ENCODE measurements at regions not wholly inside any gene's neighbourhood (a gene's known extent, or its start where the extent isn't known, plus 50 kb on each side); places are given as distances from the start of the nearest gene placed in this dataset.

GRCh38 chr3:193788189-193788991 is 195.4 kb downstream of the OPA1 start:
- Histone ChIP-seq H3K9me3 (no peaks in the 10 kb centered on the region), H3K4me3 (no peak overlapping the region), H3K36me3 (replicated peaks in 1 of 2; ENCODE audit: insufficient read depth in 1 of 2, low read depth in 2 of 2) (no peaks in the 10 kb centered on the region), H3K4me1 (peaks cover 45% of the 10 kb centered on the region), H3K27me3 (no peaks in the 10 kb centered on the region), H3K27ac (no peak overlapping the region)
- DNase-seq (peak; percentile 64 to 77 (median 76)), ATAC-seq (peak; percentile 88)
- 34 to 36% methylated on average over 15 of the region's 15 CpGs for WGBS, 2 donors
- intact Hi-C loops (cut with DNase I): loop anchor here (5.0 to 10.0 kb wide), 2 partner anchors 196 to 524 kb away; no protein-coding TSS in a partner anchor
- TF ChIP-seq POLR2A (IDR thresholded peaks at IDR 0.05) (no peak), CTCF (IDR thresholded peaks at IDR 0.05) (peak; percentile 67 to 88 (median 81))

GRCh38 chr3:193789455-193789854 is 196.4 kb downstream of the OPA1 start:
- H3K27me3 ChIP-seq: no peaks in the 10 kb centered on the region
- H3K4me1 ChIP-seq: peaks cover 51% of the 10 kb centered on the region
- H3K27ac ChIP-seq: no peak overlapping the region
- TF ChIP-seq CTCF (IDR thresholded peaks at IDR 0.05) (no peak), POLR2A (IDR thresholded peaks at IDR 0.05) (no peak)
- intact Hi-C loops (cut with DNase I): loop anchor here (5.0 to 10.0 kb wide), 2 partner anchors 195 to 523 kb away; no protein-coding TSS in a partner anchor
- ATAC-seq (no peak), DNase-seq (no peak)
- 85 to 92% methylated on average over 1 of the region's 1 CpG for WGBS, 2 donors
- H3K4me3 ChIP-seq: no peak overlapping the region
- H3K9me3 ChIP-seq: no peaks in the 10 kb centered on the region
- no peaks in the 10 kb centered on the region for H3K36me3 ChIP-seq (replicated peaks in 1 of 2; ENCODE audit: insufficient read depth in 1 of 2, low read depth in 2 of 2)

GRCh38 chr3:193790086-193790990 is 197.3 kb downstream of the OPA1 start:
- 80 to 84% methylated on average over 3 to 4 of the region's 4 CpGs for WGBS, 2 donors
- H3K4me1 ChIP-seq: peaks cover 59% of the 10 kb centered on the region
- TF ChIP-seq CTCF (IDR thresholded peaks at IDR 0.05) (no peak), POLR2A (IDR thresholded peaks at IDR 0.05) (no peak)
- peak overlapping the region in 1 of 4 donors; percentile 26 for H3K27ac ChIP-seq
- intact Hi-C loops (cut with DNase I): loop anchor here (10.0 kb wide), 1 partner anchor 334 kb away; no protein-coding TSS in a partner anchor
- H3K9me3 ChIP-seq: no peaks in the 10 kb centered on the region
- no peaks in the 10 kb centered on the region for H3K27me3 ChIP-seq
- no peak for ATAC-seq
- H3K36me3 ChIP-seq (replicated peaks in 1 of 2; ENCODE audit: insufficient read depth in 1 of 2, low read depth in 2 of 2): no peaks in the 10 kb centered on the region
- DNase-seq: peak in 3 of 4 donors; percentile 49 to 71 (median 49)
- H3K4me3 ChIP-seq: no peak overlapping the region

GRCh38 chr3:193791041-193792032 is 198.3 kb downstream of the OPA1 start:
- TF ChIP-seq CTCF (IDR thresholded peaks at IDR 0.05) (no peak), POLR2A (IDR thresholded peaks at IDR 0.05) (no peak)
- H3K27me3 ChIP-seq: no peaks in the 10 kb centered on the region
- intact Hi-C loops (cut with DNase I): loop anchor here (10.0 kb wide), 1 partner anchor 333 kb away; no protein-coding TSS in a partner anchor
- H3K4me1 ChIP-seq: peaks cover 60% of the 10 kb centered on the region
- peak overlapping the region in 3 of 4 donors; percentile 15 to 64 (median 44) for H3K27ac ChIP-seq
- ATAC-seq: peak; percentile 77
- WGBS, 2 donors: 53 to 54% methylated on average over 17 of the region's 17 CpGs
- DNase-seq: peak; percentile 44 to 73 (median 69)
- no peak overlapping the region for H3K4me3 ChIP-seq
- H3K36me3 ChIP-seq (replicated peaks in 1 of 2; ENCODE audit: insufficient read depth in 1 of 2, low read depth in 2 of 2): no peaks in the 10 kb centered on the region
- no peaks in the 10 kb centered on the region for H3K9me3 ChIP-seq
